EH (cell line): ENCODE measurements at regions not wholly inside any gene's neighbourhood (a gene's known extent, or its start where the extent isn't known, plus 50 kb on each side); places are given as distances from the start of the nearest gene placed in this dataset.
"Not testable (repeated sequence)": the region's sequence is repeated elsewhere in the genome, so short reads cannot be mapped to it uniquely, and the experiment has no call there.

Experiments used
- DNase-seq: peaks from one replicate; pipeline ENCODE4 v3.0.0-alpha.2; 2015; ENCODE audit warnings: low read depth

DNA sequence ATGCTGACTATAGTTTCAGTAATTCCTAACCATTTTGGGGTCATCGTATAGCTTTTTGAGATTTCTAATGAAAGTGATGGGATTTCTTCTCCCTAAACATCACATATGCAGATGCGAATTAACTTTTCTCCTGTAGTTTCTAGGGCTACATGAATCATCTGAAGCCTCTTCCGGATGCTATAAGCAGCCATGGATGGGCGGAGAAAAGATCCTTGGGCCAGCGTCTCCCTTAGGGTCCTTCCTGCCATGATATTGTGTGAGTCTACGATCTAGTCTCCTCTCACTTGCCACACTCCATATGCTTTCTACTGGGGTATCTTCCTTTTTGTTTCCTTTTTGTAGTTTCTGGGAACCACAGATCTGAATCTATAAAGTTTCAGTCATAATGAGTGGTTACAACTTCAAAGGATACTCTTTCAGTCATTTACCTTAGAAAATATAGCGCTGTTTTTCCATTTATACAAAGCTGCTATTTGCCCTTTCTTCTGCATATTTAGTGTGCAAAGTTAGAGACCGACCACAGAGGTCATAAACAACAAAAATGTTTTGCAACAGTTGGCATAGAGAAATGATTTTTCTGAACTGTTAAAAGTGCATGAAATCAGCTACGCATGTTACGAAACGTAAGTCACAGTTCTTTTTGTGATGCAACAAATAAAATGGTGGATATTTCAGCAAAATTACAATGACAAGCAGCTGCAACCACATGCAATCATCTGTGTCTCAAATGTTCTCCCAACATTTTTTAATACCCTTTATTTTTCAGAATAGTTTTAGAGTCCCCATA lies 396.2 kb upstream of the SLC35B3 start:
- DNase-seq = no peak

GRCh38 chr6:8830794-8831193 lies 395.4 kb upstream of the SLC35B3 start:
- DNase-seq = no peak

DNA sequence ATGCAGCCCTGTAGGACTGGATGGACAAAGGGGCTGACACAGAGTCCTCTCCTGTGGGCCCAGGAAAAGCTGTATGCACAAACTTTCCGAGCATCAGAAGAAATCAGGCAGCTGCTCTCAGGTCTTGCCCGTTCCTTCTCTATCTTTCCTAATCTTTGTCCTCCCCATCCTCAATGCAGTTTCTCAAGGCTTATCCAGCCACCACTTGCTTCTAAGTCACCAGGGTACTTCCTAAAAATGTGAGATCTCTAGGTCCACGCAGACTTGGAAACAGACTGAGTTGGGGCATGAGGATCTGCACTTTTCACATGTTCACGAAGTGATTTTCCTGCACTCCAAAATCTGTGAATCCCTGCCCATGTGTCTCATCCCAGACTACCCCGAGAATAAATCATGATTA lies 394.5 kb upstream of the SLC35B3 start:
- DNase-seq = no peak

DNA sequence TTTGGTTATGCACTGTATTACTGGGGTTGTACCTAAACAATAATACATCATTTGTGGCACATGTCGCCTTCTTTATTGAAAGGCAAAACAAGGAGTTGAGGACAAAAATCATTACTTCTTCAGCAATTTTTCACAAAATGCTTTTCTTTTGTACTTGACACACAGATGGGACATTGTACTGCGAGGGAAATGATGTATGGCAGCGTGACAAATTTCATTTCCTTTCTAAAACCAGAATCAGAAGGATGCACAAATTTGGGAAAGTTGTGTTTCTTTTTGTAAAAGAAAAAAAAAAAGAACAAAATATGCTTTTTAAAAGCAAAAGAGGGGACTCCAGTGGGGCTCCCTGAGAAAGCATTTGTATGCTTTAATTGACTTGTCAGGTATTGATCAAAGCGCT lies 394.0 kb upstream of the SLC35B3 start:
- DNase-seq = no peak

- no peak for DNase-seq
These were observed 393.0 kb upstream of the SLC35B3 start for GRCh38 chr6:8828376-8828775.

DNA sequence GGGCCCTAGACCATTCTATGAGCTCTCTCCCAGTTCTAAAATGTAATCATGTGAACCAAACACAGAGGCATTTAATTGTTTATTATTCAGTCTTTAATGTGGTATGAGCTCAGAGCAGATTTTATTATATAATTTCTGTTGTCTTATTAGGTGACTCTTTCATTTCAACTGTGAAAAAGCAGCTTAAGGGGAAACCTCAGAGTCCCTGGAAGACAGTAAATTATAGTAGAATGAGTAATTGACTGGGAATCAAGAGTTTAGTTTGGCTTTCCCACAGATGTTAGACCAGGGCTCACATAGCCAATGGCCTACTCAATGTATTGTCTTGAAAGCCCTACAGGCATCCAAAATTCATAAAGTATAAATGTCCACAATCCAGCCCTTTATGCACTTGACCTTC lies 390.4 kb upstream of the SLC35B3 start:
- DNase-seq = no peak

DNA sequence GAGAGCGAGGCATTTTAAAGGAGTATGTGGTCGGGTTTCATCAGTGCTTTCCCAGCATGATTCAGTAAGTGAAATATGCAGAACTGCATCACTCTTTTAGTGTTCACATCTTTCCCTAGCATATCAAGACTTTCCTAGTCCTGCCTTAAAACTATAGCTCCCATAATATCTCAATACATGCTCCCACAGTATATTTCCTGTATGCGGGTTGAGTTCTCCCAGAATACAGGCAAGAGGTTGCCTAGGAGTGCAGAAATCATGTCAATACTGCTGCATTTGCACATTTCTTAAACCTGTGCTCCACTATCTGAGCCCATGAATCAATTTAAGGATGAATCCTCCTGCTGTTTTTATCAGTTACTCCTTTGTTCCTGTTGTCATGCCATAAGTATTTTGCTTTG lies 386.6 kb upstream of the SLC35B3 start:
- no peak for DNase-seq

DNA sequence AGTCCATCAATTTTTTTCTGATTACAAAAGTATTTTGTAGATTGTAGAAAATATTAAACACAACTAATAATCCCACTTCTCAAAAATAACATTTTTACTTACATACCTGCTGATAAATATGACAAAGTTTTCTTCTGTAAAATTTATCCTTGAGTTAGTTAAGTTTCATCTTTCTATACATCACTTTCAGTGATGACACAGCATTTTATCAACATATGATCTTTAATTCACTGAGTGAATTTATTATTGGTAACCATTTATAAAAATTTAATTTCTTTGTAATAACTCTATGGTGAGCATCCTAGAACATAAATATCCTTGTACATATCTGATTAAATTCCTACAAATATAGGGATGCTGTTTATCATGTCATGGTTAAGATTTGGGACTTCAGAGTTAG lies 385.0 kb upstream of the SLC35B3 start:
- no peak for DNase-seq

DNA sequence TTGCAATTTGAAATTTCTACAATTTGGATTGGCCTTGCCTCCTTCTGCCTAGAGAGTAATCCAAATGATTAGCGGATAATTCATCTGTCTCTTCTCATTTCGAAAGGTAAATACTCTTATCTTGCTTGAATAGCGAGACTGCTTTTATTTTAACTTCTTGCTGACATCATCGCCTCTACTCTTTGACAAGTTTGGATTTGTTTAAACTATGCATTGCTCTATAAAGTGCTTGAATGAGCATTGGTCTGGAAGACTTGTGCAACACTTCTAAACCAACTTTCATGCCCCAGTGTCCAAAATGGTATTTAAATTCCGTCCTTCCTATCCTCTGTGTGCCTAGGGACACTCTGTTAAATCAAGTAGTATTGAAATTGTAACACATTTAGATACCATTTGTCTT lies 384.1 kb upstream of the SLC35B3 start:
- no peak for DNase-seq

GRCh38 chr6:8814440-8815000 lies 379.2 kb upstream of the SLC35B3 start:
- DNase-seq = no peak

- no peak for DNase-seq
These were observed 375.0 kb upstream of the SLC35B3 start for GRCh38 chr6:8810325-8810724.

DNA sequence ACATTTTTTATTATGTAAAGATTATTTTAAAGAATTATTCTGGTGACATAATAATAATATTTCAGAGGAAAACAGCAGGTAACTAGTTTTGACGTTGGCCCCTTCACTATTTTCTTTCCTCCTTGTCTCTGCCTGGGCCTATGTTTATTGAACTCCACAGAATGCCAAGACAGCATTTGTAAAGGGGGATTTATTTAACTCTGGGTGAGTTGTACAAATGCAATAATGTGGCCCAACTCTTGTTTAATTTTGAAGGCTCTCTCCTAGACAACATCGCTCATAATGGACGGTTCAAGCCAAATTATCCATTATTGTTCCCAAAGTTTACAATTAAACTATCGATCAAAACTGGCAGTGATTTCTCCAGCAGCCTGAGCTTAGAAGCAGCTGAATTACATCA lies 374.3 kb upstream of the SLC35B3 start:
- no peak for DNase-seq

DNA sequence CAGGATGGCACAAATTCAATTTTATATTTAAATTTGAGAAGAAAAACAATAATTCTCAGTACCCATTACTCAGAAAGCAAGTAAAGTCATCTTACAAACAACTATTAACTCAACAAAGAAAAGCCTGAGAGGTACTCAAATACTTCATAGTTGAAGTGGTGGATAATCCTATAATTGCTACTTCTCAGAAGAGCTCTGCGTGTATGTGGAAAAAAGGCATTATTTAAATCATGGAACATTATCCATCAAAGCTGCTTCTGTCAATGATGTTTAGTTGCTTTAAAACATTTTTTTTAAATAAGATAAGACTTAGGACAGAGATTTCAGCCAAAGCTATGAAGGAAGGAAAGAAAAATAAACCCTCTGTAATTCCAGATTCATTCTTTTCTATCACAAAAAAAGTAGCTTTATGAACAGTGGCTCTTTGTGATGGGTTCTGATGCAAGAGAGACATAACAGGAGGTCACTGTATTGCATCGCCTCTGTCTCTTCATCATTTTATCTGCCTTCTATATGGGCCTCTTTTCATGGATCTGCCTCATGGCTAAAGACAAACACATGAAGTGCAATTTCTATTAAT lies 367.9 kb upstream of the SLC35B3 start:
- DNase-seq = no peak

GRCh38 chr6:8802397-8802796 lies 367.1 kb upstream of the SLC35B3 start:
- not testable (repeated sequence) for DNase-seq

DNA sequence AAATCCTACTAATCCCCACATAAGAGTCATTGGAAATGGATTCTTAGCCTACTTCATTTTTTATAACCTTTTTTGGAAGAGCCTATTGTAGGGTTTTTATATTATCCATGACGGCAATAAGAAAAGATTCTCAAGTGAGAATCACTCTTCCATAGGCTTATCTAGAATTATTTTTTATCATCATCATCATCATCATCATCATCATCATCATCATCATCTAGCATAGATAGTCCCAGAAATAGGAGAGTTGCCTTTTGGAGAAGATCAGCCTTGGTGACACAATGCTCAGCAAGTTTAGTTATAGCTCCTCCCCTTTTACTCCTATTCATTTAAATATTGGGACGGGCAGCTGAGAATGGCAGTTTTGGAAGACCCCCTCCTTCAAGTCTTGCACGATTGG lies 359.1 kb upstream of the SLC35B3 start:
- DNase-seq = no peak

GRCh38 chr6:8789878-8790277 lies 354.5 kb upstream of the SLC35B3 start:
- no peak for DNase-seq

- DNase-seq = no peak
These were observed 349.9 kb upstream of the SLC35B3 start for GRCh38 chr6:8785223-8785622.

DNA sequence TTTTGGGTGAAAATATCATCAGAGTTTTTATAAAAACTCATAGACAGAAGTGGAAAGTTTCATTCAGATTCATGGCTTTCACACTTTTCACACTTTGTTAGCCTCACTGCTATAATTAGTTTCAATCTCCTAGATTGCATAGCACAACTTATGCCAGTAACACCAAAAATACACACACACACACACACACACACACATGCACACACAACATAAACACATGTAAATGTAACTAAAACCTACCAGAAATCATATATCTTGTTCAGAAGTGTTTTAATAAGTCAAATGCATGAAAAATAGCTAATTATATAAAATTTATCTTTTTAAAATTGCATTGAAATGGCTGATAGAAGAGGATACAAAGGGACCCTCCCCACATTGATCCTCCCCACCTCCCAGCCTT lies 347.8 kb upstream of the SLC35B3 start:
- DNase-seq = no peak

DNA sequence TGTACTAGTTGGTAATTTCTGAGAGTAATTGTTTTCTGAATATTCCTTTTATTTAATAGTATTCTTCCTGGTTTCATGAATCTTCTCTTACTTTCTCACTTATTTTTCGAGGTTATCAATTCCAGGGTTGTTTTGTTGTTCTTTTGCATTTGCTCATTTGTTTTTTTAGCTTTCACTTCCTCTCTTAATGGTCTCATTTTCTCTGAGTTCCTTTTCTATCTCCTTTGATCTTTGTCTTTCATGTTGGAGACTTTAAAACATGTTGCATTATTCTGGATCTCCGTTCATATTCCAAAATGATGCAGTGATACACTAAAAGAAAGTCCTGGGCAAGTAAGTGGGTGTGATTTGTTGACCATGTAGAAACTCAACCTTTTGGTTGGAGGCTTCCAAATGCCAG lies 345.3 kb upstream of the SLC35B3 start:
- DNase-seq = no peak

DNA sequence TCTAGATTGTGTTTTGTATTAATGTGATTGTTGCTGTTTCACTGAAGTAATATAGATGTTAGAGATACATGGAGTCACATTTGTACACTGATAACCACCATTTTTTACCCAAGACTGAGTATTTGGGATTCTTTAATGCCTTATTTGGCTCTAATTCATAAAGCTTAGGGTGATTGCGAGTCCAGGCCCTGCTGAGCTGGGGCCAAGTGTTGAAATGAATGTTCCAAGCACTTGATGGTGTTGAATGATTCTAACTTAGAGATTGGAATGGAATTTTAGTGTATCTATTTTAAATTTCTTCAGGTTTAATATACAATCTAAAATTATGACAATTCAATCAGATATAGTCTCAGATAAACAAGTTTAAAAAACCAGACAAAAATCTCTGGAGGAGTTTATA lies 329.4 kb upstream of the SLC35B3 start:
- DNase-seq = no peak

- no peak for DNase-seq
These were observed 325.6 kb upstream of the SLC35B3 start for GRCh38 chr6:8760951-8761350.

GRCh38 chr6:8758412-8758811 lies 323.1 kb upstream of the SLC35B3 start:
- DNase-seq = no peak

- DNase-seq = no peak
These were observed 315.3 kb upstream of the SLC35B3 start for GRCh38 chr6:8750627-8751026.

- DNase-seq = no peak
These were observed 314.1 kb upstream of the SLC35B3 start for GRCh38 chr6:8749465-8749864.
